OCI-LY3 (cell line): ENCODE measurements at regions not wholly inside any gene's neighbourhood (a gene's known extent, or its start where the extent isn't known, plus 50 kb on each side); places are given as distances from the start of the nearest gene placed in this dataset.

Experiments
- H2AFZ ChIP-seq: fragments of 200-600, 300-600 bp; shearing (Covaris generic); 2 replicates; pipeline ENCODE4 v1.6.0; 2014; ENCODE audit warnings: antibody characterized with exemption, low read depth, low read length
- H3K27ac ChIP-seq: fragments of 200-600, 300-600 bp; sonication (generic); 2 replicates; pipeline ENCODE4 v1.5.1; 2014; ENCODE audit warnings: mild to moderate bottlenecking, low read length, moderate library complexity, mixed read lengths
- H3K27me3 ChIP-seq: fragments of 200-600, 300-600 bp; sonication (generic); 2 replicates; pipeline ENCODE4 v1.6.1; 2014; ENCODE audit warnings: low read depth, low read length, mixed read lengths
- H3K36me3 ChIP-seq: fragments of 200-600, 300-600 bp; sonication (generic); replicated peaks from 2 replicates; pipeline ENCODE3; 2014; ENCODE audit warnings: low read depth, low read length, mixed read lengths
- H3K4me1 ChIP-seq: fragments of 300-600, 200-600 bp; sonication (generic); 2 replicates; pipeline ENCODE4 v1.6.1; 2014; ENCODE audit warnings: low read length, mixed read lengths
- H3K4me2 ChIP-seq: fragments of 200-600, 300-600 bp; sonication (generic); 2 replicates; pipeline ENCODE4 v1.6.1; 2014; ENCODE audit warnings: low read length, mixed read lengths
- H3K4me3 ChIP-seq: fragments of 300-600, 200-600 bp; sonication (generic); 2 replicates; pipeline ENCODE4 v1.5.1; 2014; ENCODE audit warnings: antibody characterized with exemption, mild to moderate bottlenecking, low read length, moderate library complexity
- H3K79me2 ChIP-seq: fragments of 300-600, 200-600 bp; shearing (Covaris generic); 2 replicates; pipeline ENCODE4 v1.6.1; 2014; ENCODE audit warnings: mild to moderate bottlenecking, low read length, mixed read lengths
- H3K9ac ChIP-seq: fragments of 300-600, 200-600 bp; shearing (Covaris generic); 2 replicates; pipeline ENCODE4 v1.6.0; 2014; ENCODE audit warnings: mild to moderate bottlenecking, low read length, moderate library complexity
- H3K9me3 ChIP-seq: fragments of 200-600, 300-600 bp; shearing (Covaris generic); 2 replicates; pipeline ENCODE4 v1.6.1; 2014; ENCODE audit warnings: low read length, mixed read lengths; ENCODE audit not compliant: insufficient read depth
- H4K20me1 ChIP-seq: fragments of 200-600, 300-600 bp; sonication (generic); 2 replicates; pipeline ENCODE4 v1.6.1; 2016; ENCODE audit warnings: low read length, mixed read lengths; ENCODE audit not compliant: insufficient read depth
- CTCF ChIP-seq: fragments of 200-600, 300-600 bp; sonication (generic); IDR thresholded peaks from 2 replicates; pipeline ENCODE4 v1.5.1; 2014; ENCODE audit warnings: antibody characterized with exemption, low read length, low read depth
- EZH2phosphoT487 ChIP-seq: fragments of 200-600 bp; shearing (Covaris generic); IDR thresholded peaks from 2 replicates; pipeline ENCODE4 v1.6.1; 2018; ENCODE audit warnings: antibody characterized with exemption, mixed run types, low read depth

GRCh38 chr5:155625897-155626543 is 612.5 kb downstream of the KIF4B start:
- no peak overlapping the region for H3K4me3 ChIP-seq
- no peak overlapping the region for H3K4me2 ChIP-seq
- TF ChIP-seq EZH2phosphoT487 = no peak
- TF ChIP-seq CTCF = no peak
- no peak overlapping the region for H2AFZ ChIP-seq
- no peaks in the 10 kb centered on the region for H3K9me3 ChIP-seq
- no peak overlapping the region for H3K9ac ChIP-seq
- no peaks in the 10 kb centered on the region; the same call in 1 of the 2 replicates for H3K27me3 ChIP-seq
- H3K79me2 ChIP-seq = no peaks in the 10 kb centered on the region
- H3K27ac ChIP-seq = no peak overlapping the region
- no peaks in the 10 kb centered on the region for H3K36me3 ChIP-seq
- no peaks in the 10 kb centered on the region for H3K4me1 ChIP-seq
- H4K20me1 ChIP-seq = no peaks in the 10 kb centered on the region

- Histone ChIP-seq H3K4me3 (no peak overlapping the region), H3K4me1 (no peaks in the 10 kb centered on the region), H3K9ac (no peak overlapping the region)
These were observed 613.0 kb downstream of the KIF4B start for GRCh38 chr5:155626592-155626991.

GRCh38 chr5:155628346-155628745 is 614.8 kb downstream of the KIF4B start:
- H3K9me3 ChIP-seq = no peaks in the 10 kb centered on the region
- H3K4me3 ChIP-seq = no peak overlapping the region
- TF ChIP-seq EZH2phosphoT487 (no peak), CTCF (no peak)
- no peak overlapping the region for H3K27ac ChIP-seq
- H3K79me2 ChIP-seq = no peaks in the 10 kb centered on the region
- H4K20me1 ChIP-seq = no peaks in the 10 kb centered on the region
- H3K4me2 ChIP-seq = no peak overlapping the region
- no peak overlapping the region for H3K9ac ChIP-seq
- H3K36me3 ChIP-seq = no peaks in the 10 kb centered on the region
- no peaks in the 10 kb centered on the region for H3K4me1 ChIP-seq
- H3K27me3 ChIP-seq = no peaks in the 10 kb centered on the region; the same call in 1 of the 2 replicates
- no peak overlapping the region for H2AFZ ChIP-seq

More at GRCh38 chr5:155626592-155626991, 613.0 kb downstream of the KIF4B start:
- Histone ChIP-seq H4K20me1 (no peaks in the 10 kb centered on the region), H3K79me2 (no peaks in the 10 kb centered on the region), H3K27me3 (no peaks in the 10 kb centered on the region; the same call in 1 of the 2 replicates), H3K9me3 (no peaks in the 10 kb centered on the region), H3K27ac (no peak overlapping the region), H2AFZ (no peak overlapping the region), H3K4me2 (no peak overlapping the region), H3K36me3 (no peaks in the 10 kb centered on the region)
- TF ChIP-seq CTCF = no peak

GRCh38 chr5:155629597-155629996 is 616.0 kb downstream of the KIF4B start:
- Histone ChIP-seq H3K36me3 (no peaks in the 10 kb centered on the region), H3K4me2 (no peak overlapping the region), H3K4me3 (no peak overlapping the region), H3K27me3 (no peaks in the 10 kb centered on the region), H2AFZ (no peak overlapping the region), H3K9ac (no peak overlapping the region), H3K4me1 (no peaks in the 10 kb centered on the region), H3K79me2 (no peaks in the 10 kb centered on the region), H4K20me1 (no peaks in the 10 kb centered on the region), H3K27ac (no peak overlapping the region), H3K9me3 (no peaks in the 10 kb centered on the region)
- no peak for TF ChIP-seq CTCF
- TF ChIP-seq EZH2phosphoT487 = no peak
